ENCODE measurements at regions not wholly inside any gene's neighbourhood (a gene's known extent, or its start where the extent isn't known, plus 50 kb on each side); places are given as distances from the start of the nearest gene placed in this dataset.

DNA sequence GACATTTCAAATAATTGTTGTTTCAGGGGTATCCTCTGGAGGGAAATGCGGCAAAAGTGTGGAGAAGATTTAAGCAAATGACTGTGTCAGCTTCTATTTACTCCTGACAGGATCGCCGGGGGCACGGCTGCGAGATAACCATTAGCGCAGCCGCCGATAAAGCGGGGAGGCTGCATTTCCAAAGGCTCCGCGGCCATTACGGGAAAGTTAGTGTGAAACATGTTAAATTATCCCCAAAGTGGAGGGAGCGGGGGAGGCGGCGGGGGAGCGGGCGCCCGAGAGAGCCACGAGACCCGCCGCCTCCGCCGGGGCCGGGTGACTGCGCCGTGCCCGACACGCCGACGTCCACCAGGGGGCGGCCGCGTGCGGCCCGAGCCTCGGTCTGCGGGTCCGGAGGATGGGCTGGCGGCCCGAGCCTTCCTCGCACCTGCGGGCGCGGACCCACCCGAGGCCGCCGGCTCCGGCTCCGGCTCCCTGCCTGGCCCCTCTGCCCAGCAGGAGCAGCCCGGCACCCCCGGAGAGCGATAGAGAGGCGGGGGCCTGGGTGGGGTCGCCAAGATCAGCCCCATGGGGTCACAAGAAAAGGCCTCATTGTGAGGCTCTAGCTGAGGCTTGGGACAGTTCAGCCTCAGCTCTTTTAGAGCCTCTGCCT lies 74.4 kb upstream of the PAX2 start (continued):
- TF ChIP-seq GLIS2 (tag by site-specific recombination; IDR thresholded peaks at IDR 0.05) (0 out of 2 replicates have a peak, but pooled peaks have one; percentile 30), ZNF335 (tag by site-specific recombination; conservative IDR thresholded peaks at IDR 0.05) (peak; percentile 76), IKZF3 (tag by site-specific recombination; IDR thresholded peaks at IDR 0.05) (0 out of 2 replicates have a peak, but pooled peaks have one; percentile 38), ZBTB8A (tag by site-specific recombination; IDR thresholded peaks at IDR 0.05) (peak; percentile 34; the same call in 1 of the 2 replicates), HOXC10 (CRISPR knock-in tag; IDR thresholded peaks at IDR 0.05) (no peak), ZSCAN30 (tag by site-specific recombination; IDR thresholded peaks at IDR 0.05) (peak; percentile 88), KLF10 (tag by site-specific recombination; IDR thresholded peaks at IDR 0.05) (peak; percentile 60; the same call in 1 of the 2 replicates), KLF16 (tag by site-specific recombination; IDR thresholded peaks at IDR 0.05) (no peak), ZIC2 (tag by site-specific recombination; IDR thresholded peaks at IDR 0.05) (no peak), ZNF24 (tag by site-specific recombination; IDR thresholded peaks at IDR 0.05) (0 out of 2 replicates have a peak, but pooled peaks have one; percentile 15)
- TF ChIP-seq, protein P1, sequence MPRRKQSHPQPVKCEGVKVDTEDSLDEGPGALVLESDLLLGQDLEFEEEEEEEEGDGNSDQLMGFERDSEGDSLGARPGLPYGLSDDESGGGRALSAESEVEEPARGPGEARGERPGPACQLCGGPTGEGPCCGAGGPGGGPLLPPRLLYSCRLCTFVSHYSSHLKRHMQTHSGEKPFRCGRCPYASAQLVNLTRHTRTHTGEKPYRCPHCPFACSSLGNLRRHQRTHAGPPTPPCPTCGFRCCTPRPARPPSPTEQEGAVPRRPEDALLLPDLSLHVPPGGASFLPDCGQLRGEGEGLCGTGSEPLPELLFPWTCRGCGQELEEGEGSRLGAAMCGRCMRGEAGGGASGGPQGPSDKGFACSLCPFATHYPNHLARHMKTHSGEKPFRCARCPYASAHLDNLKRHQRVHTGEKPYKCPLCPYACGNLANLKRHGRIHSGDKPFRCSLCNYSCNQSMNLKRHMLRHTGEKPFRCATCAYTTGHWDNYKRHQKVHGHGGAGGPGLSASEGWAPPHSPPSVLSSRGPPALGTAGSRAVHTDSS (tag by site-specific recombination; IDR thresholded peaks at IDR 0.05), result peak; percentile 76
- TF ChIP-seq, protein P2, sequence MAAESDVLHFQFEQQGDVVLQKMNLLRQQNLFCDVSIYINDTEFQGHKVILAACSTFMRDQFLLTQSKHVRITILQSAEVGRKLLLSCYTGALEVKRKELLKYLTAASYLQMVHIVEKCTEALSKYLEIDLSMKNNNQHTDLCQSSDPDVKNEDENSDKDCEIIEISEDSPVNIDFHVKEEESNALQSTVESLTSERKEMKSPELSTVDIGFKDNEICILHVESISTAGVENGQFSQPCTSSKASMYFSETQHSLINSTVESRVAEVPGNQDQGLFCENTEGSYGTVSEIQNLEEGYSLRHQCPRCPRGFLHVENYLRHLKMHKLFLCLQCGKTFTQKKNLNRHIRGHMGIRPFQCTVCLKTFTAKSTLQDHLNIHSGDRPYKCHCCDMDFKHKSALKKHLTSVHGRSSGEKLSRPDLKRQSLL (tag by site-specific recombination; IDR thresholded peaks at IDR 0.05), result 0 out of 2 replicates have a peak, but pooled peaks have one; percentile 11

DNA sequence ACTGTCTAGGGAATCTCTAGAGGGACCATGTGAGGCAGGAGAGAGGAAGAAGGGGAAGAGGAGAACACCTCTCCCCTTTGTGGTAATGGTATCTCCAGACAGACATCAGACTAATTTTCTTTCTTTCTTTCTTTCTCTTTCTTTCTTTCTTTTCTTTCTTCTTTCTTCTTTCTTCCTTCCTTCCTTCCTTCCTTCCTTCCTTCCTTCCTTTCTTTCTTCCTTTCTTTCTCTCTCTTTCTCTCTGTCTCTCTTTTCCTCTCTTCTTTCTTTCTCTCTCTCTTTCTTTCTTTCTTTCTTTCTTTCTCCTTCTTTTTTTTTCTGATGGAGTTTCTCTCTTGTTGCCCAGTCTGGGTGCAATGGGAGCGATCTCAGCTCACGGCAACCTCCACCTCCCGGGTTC lies 73.2 kb upstream of the PAX2 start:
- H3K9me3 ChIP-seq (ENCODE audit: control insufficient read depth, insufficient read depth, low read depth, low read length), result no peaks in the 10 kb centered on the region
- no peaks in the 10 kb centered on the region for H3K36me3 ChIP-seq (ENCODE audit: control insufficient read depth in 2 of 2, insufficient read depth in 1 of 2, low read length in 2 of 2)
- no peak overlapping the region for H3K27ac ChIP-seq (ENCODE audit: extremely low read depth, low read depth, low read length)
- H3K4me3 ChIP-seq (ENCODE audit: low read depth, low read length), result no peak overlapping the region
- H3K4me1 ChIP-seq (ENCODE audit: control insufficient read depth, insufficient read depth, low read length), result no peaks in the 10 kb centered on the region
- ChIA-PET POLR2A (no interaction called here), CTCF (interaction anchor here (0.6 to 5.9 kb wide), 5 partner anchors 72 to 127 kb away, joined by 3 to 30 read pairs (median 5); no protein-coding TSS in a partner anchor)
- TF ChIP-seq, protein P3, sequence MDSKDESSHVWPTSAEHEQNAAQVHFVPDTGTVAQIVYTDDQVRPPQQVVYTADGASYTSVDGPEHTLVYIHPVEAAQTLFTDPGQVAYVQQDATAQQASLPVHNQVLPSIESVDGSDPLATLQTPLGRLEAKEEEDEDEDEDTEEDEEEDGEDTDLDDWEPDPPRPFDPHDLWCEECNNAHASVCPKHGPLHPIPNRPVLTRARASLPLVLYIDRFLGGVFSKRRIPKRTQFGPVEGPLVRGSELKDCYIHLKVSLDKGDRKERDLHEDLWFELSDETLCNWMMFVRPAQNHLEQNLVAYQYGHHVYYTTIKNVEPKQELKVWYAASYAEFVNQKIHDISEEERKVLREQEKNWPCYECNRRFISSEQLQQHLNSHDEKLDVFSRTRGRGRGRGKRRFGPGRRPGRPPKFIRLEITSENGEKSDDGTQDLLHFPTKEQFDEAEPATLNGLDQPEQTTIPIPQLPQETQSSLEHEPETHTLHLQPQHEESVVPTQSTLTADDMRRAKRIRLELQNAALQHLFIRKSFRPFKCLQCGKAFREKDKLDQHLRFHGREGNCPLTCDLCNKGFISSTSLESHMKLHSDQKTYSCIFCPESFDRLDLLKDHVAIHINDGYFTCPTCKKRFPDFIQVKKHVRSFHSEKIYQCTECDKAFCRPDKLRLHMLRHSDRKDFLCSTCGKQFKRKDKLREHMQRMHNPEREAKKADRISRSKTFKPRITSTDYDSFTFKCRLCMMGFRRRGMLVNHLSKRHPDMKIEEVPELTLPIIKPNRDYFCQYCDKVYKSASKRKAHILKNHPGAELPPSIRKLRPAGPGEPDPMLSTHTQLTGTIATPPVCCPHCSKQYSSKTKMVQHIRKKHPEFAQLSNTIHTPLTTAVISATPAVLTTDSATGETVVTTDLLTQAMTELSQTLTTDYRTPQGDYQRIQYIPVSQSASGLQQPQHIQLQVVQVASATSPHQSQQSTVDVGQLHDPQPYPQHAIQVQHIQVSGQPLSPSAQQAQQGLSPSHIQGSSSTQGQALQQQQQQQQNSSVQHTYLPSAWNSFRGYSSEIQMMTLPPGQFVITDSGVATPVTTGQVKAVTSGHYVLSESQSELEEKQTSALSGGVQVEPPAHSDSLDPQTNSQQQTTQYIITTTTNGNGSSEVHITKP (tag by site-specific recombination; IDR thresholded peaks at IDR 0.05), result peak; percentile 71; the same call in 1 of the 2 replicates
- TF ChIP-seq, protein P4, sequence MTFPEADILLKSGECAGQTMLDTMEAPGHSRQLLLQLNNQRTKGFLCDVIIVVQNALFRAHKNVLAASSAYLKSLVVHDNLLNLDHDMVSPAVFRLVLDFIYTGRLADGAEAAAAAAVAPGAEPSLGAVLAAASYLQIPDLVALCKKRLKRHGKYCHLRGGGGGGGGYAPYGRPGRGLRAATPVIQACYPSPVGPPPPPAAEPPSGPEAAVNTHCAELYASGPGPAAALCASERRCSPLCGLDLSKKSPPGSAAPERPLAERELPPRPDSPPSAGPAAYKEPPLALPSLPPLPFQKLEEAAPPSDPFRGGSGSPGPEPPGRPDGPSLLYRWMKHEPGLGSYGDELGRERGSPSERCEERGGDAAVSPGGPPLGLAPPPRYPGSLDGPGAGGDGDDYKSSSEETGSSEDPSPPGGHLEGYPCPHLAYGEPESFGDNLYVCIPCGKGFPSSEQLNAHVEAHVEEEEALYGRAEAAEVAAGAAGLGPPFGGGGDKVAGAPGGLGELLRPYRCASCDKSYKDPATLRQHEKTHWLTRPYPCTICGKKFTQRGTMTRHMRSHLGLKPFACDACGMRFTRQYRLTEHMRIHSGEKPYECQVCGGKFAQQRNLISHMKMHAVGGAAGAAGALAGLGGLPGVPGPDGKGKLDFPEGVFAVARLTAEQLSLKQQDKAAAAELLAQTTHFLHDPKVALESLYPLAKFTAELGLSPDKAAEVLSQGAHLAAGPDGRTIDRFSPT (tag by site-specific recombination; IDR thresholded peaks at IDR 0.05), result no peak
- TF ChIP-seq ZNF366 (tag by site-specific recombination; conservative IDR thresholded peaks at IDR 0.05) (peak; percentile 97), PRDM1 (tag by site-specific recombination; IDR thresholded peaks at IDR 0.05) (peak; percentile 68)

Measured in HEK293 (cell line).